HL-60 (cell line): ENCODE measurements at regions not wholly inside any gene's neighbourhood (a gene's known extent, or its start where the extent isn't known, plus 50 kb on each side); places are given as distances from the start of the nearest gene placed in this dataset.

ENCODE experiments used
- DNase-seq, 2 experiments: peaks; one replicate each; pipeline ENCODE4 v3.0.0-alpha.2; 2010 to 2020; ENCODE audit warnings: low read depth in 1 of 2, low spot score in 1 of 2
- H3K27ac ChIP-seq: fragments of 250-450 bp; sonication (Bioruptor Pico); replicated peaks from 2 replicates; pipeline ENCODE4 v1.5.1; 2020; ENCODE audit warnings: mild to moderate bottlenecking, moderate library complexity
- H3K27me3 ChIP-seq: fragments of 250-450 bp; sonication (Bioruptor Pico); 2 replicates; pipeline ENCODE4 v1.5.1; 2021; ENCODE audit warnings: mild to moderate bottlenecking, moderate library complexity; ENCODE audit not compliant: insufficient read depth, poor library complexity, severe bottlenecking
- H3K4me3 ChIP-seq: replicated peaks from 2 replicates; pipeline ENCODE4 v1.5.1; 2011; ENCODE audit warnings: mild to moderate bottlenecking, control low read depth, low read length; ENCODE audit not compliant: insufficient read depth
- GABPA ChIP-seq: IDR thresholded peaks from 2 replicates; pipeline ENCODE4 v1.6.1; 2012; ENCODE audit warnings: low read depth
- POLR2AphosphoS5 ChIP-seq: IDR thresholded peaks from 2 replicates; pipeline ENCODE4 v1.6.1; 2012; ENCODE audit warnings: low read depth
- SPI1 ChIP-seq: IDR thresholded peaks from 2 replicates; pipeline ENCODE4 v1.6.1; 2012; ENCODE audit warnings: low read depth, mild to moderate bottlenecking, borderline replicate concordance
- TF ChIP-seq, protein P1 (sequence below): IDR thresholded peaks from one replicate; pipeline ENCODE4 v1.5.1; 2011; ENCODE audit warnings: low read length, control low read depth, inconsistent platforms; ENCODE audit not compliant: insufficient read depth
- TF ChIP-seq, protein P2 (sequence below): IDR thresholded peaks from 2 replicates; pipeline ENCODE4 v1.6.1; 2012; ENCODE audit warnings: low read depth; ENCODE audit not compliant: insufficient replicate concordance

DNA sequence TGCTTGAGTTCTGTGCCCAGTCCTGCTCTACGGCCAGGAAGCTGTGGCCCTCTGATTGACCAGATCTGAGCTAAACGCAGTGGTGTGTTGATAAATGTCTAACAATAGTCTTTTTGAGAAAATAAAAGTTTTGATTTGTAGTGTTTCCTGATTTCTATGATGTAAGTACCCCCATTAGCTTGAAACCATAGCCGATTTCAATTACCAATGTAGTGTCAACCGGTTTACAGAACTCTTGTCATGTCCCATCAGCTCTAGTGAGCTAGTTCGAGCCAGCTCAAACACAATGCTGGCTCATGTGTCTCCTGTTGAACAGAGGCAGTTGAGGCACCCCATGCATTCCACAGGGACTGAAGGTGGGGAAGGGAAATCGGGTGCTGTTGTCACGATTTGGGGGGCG is 56.7 kb upstream of the ZMYND8 start:
- DNase-seq: no peak
- no peak overlapping the region for H3K4me3 ChIP-seq
- no peaks in the 10 kb centered on the region for H3K27me3 ChIP-seq
- TF ChIP-seq, protein P1, sequence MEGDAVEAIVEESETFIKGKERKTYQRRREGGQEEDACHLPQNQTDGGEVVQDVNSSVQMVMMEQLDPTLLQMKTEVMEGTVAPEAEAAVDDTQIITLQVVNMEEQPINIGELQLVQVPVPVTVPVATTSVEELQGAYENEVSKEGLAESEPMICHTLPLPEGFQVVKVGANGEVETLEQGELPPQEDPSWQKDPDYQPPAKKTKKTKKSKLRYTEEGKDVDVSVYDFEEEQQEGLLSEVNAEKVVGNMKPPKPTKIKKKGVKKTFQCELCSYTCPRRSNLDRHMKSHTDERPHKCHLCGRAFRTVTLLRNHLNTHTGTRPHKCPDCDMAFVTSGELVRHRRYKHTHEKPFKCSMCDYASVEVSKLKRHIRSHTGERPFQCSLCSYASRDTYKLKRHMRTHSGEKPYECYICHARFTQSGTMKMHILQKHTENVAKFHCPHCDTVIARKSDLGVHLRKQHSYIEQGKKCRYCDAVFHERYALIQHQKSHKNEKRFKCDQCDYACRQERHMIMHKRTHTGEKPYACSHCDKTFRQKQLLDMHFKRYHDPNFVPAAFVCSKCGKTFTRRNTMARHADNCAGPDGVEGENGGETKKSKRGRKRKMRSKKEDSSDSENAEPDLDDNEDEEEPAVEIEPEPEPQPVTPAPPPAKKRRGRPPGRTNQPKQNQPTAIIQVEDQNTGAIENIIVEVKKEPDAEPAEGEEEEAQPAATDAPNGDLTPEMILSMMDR: no peak
- no peak for TF ChIP-seq GABPA
- no peak for TF ChIP-seq SPI1
- TF ChIP-seq, protein P2, sequence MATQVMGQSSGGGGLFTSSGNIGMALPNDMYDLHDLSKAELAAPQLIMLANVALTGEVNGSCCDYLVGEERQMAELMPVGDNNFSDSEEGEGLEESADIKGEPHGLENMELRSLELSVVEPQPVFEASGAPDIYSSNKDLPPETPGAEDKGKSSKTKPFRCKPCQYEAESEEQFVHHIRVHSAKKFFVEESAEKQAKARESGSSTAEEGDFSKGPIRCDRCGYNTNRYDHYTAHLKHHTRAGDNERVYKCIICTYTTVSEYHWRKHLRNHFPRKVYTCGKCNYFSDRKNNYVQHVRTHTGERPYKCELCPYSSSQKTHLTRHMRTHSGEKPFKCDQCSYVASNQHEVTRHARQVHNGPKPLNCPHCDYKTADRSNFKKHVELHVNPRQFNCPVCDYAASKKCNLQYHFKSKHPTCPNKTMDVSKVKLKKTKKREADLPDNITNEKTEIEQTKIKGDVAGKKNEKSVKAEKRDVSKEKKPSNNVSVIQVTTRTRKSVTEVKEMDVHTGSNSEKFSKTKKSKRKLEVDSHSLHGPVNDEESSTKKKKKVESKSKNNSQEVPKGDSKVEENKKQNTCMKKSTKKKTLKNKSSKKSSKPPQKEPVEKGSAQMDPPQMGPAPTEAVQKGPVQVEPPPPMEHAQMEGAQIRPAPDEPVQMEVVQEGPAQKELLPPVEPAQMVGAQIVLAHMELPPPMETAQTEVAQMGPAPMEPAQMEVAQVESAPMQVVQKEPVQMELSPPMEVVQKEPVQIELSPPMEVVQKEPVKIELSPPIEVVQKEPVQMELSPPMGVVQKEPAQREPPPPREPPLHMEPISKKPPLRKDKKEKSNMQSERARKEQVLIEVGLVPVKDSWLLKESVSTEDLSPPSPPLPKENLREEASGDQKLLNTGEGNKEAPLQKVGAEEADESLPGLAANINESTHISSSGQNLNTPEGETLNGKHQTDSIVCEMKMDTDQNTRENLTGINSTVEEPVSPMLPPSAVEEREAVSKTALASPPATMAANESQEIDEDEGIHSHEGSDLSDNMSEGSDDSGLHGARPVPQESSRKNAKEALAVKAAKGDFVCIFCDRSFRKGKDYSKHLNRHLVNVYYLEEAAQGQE: no peak
- TF ChIP-seq POLR2AphosphoS5: no peak
- no peak overlapping the region for H3K27ac ChIP-seq

DNA sequence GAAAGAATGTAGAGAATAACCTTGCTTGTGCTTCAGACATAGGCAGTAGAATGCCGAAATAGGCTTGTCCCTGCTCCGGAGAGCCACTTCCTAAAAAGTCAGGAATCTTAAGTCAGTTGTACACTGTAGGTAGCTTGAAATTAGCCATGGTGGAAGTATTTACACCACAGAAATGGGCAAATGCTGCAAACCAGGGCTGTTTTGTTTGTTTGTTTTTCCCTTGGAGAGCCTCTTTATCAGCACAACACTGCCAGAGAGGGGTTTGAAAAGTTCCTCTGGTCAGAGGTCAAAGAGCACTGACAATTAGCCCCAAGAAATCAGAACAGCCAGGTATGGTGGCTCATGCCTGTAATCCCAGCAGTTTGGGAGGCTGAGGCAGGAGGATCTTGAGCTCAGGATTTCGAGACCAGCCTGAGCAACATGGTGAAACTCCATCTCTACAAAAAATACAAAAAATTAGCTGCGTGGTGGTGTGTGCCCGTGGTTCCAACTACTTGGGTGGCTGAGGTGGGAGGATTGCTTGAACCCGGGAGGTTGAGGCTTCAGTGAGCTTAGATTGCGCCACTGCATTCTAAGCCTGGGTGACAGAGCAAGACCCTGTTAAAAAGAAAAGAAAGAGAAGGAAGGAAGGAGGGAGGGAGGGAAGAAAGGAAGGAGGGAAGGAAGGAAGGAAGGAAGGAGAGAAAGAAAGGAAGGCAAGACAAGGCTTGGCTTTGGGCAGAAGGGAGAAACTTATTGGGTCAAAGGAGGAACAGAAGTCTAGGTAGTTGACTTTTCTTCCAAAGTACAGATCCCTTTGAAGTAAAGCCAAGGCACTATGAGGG is 61.0 kb upstream of the ZMYND8 start:
- no peak for DNase-seq
- no peak overlapping the region for H3K4me3 ChIP-seq
- TF ChIP-seq GABPA (no peak), POLR2AphosphoS5 (no peak), SPI1 (no peak)
- TF ChIP-seq, protein P1: no peak
- TF ChIP-seq, protein P2: no peak
- no peaks in the 10 kb centered on the region for H3K27me3 ChIP-seq
- no peak overlapping the region for H3K27ac ChIP-seq

DNA sequence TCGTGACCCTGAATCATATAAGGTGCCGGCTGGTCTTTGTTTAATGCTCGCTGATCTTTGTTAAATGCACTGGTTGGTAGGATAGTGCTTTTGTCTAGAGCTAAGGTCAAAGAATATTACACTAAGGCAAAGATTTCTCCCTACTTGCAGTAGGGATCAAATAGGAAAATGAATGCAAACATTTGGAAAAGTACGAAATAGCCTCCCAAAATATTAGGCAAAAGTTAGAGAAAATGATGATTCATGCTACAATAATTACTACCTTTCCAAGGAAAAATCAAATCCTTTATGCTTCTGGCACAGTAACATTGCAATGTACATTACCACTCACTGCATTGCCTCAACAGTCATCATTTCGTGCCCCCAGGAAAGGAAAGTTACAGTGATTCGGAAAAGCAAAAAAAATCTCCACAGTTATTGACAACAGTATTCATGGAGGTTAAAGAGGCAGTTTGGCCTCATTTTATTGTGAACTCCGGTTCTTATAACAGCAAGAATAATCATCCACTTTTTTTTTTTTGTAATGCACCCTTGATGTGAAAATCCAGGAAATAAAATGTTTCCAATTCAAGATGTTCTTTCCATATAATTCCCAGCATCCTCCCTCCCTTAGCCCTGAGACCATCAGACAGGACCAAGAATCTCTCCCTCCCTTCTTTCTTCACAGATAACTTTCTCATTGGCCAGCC is 61.7 kb upstream of the ZMYND8 start:
- no peak overlapping the region for H3K4me3 ChIP-seq
- no peaks in the 10 kb centered on the region for H3K27me3 ChIP-seq
- H3K27ac ChIP-seq: no peak overlapping the region
- no peak for DNase-seq
- TF ChIP-seq SPI1 (no peak), POLR2AphosphoS5 (no peak), GABPA (no peak)
- TF ChIP-seq, protein P1: no peak
- TF ChIP-seq, protein P2: no peak
